H1 (cell line): ENCODE measurements at regions not wholly inside any gene's neighbourhood (a gene's known extent, or its start where the extent isn't known, plus 50 kb on each side); places are given as distances from the start of the nearest gene placed in this dataset.

Experiments used
- ATF2 ChIP-seq: IDR thresholded peaks from 2 replicates; pipeline ENCODE4 v1.6.1; 2012; ENCODE audit warnings: low read length, inconsistent platforms
- CBX5 ChIP-seq: fragments of 300-800, 300-1000 bp; sonication (generic); IDR thresholded peaks from 2 replicates; pipeline ENCODE4 v1.7.1; 2016; ENCODE audit warnings: antibody characterized with exemption, low read length, low read depth
- CREB1 ChIP-seq: IDR thresholded peaks from 2 replicates; pipeline ENCODE4 v1.6.1; 2012; ENCODE audit warnings: inconsistent platforms
- CTCF ChIP-seq, 3 experiments: IDR thresholded peaks; 1 replicate in 2 of 3; 2 replicates in 1 of 3; pipeline versions ENCODE4 v1.5.1 to v1.6.1; 2011; ENCODE audit warnings: low read length in 3 of 3, mild to moderate bottlenecking in 3 of 3, inconsistent platforms in 2 of 3, low read depth in 1 of 3, moderate library complexity in 1 of 3; ENCODE audit not compliant: insufficient read depth in 1 of 3; ENCODE audit errors: control extremely low read depth in 1 of 3
- E2F6 ChIP-seq: IDR thresholded peaks from 2 replicates; pipeline ENCODE4 v1.6.1; 2012; ENCODE audit warnings: inconsistent platforms
- EZH2 ChIP-seq: fragments of 200-600 bp; sonication (generic); IDR thresholded peaks from 2 replicates; pipeline ENCODE4 v1.7.1; 2012; ENCODE audit warnings: low read depth, mild to moderate bottlenecking, moderate library complexity, low read length, inconsistent platforms; ENCODE audit not compliant: severe bottlenecking
- JUN ChIP-seq: IDR thresholded peaks from 2 replicates; pipeline ENCODE4 v1.6.1; 2011; ENCODE audit warnings: low read depth, mild to moderate bottlenecking, improper control_type of control experiment, low read length
- RBBP5 ChIP-seq: IDR thresholded peaks from 2 replicates; pipeline ENCODE4 v1.7.1; 2012; ENCODE audit warnings: low read depth, mild to moderate bottlenecking, inconsistent platforms, low read length, moderate library complexity, borderline replicate concordance
- RNF2 ChIP-seq: fragments of 200-900, 300-1000 bp; sonication (generic); IDR thresholded peaks from 2 replicates; pipeline ENCODE4 v1.7.1; 2016; ENCODE audit warnings: borderline replicate concordance, low read depth, mild to moderate bottlenecking, antibody characterized with exemption, low read length; ENCODE audit not compliant: poor library complexity, severe bottlenecking; ENCODE audit errors: missing control alignments
- SP1 ChIP-seq: IDR thresholded peaks from 2 replicates; pipeline ENCODE4 v1.6.1; 2011; ENCODE audit warnings: low read depth, low read length
- TBP ChIP-seq: IDR thresholded peaks from 2 replicates; pipeline ENCODE4 v1.6.1; 2011; ENCODE audit warnings: low read depth, low read length, improper control_type of control experiment
- ZNF274 ChIP-seq: IDR thresholded peaks from 2 replicates; pipeline ENCODE4 v1.7.0; 2012; ENCODE audit warnings: low read length, borderline replicate concordance; ENCODE audit errors: extremely low read depth

- TF ChIP-seq ZNF274 (no peak), TBP (no peak), CTCF (IDR thresholded peaks at IDR 0.05; ENCODE audit: control extremely low read depth in 1 of 3, insufficient read depth in 1 of 3, low read depth in 1 of 3, low read length in 3 of 3) (no peak), EZH2 (no peak), SP1 (no peak), RNF2 (no peak), RBBP5 (no peak), CBX5 (no peak), ATF2 (no peak), CREB1 (no peak), JUN (no peak), E2F6 (no peak)
Measured at GRCh38 chr1:221606256-221606655, 135.6 kb downstream of the DUSP10 start.
